CD4-positive, alpha-beta T cell treated with Interleukin-4 for 1 hour (primary cell): ENCODE measurements at regions not wholly inside any gene's neighbourhood (a gene's known extent, or its start where the extent isn't known, plus 50 kb on each side); places are given as distances from the start of the nearest gene placed in this dataset.
"Not testable (repeated sequence)": the region's sequence is repeated elsewhere in the genome, so short reads cannot be mapped to it uniquely, and the experiment has no call there.

Source experiments
- DNase-seq, 2 donors: peaks; one replicate each; pipeline ENCODE4 v3.0.0-alpha.2; 2020 to 2022

DNA sequence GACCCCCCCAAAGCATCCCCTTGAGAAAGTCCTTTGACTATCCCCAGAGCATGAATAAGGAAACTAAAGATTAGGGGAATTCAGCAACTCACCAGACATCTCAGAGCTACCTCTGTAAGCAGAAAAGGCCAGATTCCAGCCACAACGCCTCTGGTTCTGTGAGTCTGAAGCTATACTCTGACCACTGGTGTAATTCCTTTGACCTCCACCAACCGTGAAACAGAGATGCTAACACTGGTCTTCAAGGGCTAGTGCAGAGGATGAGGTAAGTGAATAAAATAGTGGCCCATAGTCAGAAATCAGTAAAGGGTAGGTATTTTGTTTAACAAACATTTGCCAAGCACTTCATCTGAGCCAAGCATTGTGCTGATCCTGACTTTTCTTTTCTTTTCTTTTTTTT is 353.4 kb downstream of the NPIPA8 start:
- DNase-seq: no peak

DNA sequence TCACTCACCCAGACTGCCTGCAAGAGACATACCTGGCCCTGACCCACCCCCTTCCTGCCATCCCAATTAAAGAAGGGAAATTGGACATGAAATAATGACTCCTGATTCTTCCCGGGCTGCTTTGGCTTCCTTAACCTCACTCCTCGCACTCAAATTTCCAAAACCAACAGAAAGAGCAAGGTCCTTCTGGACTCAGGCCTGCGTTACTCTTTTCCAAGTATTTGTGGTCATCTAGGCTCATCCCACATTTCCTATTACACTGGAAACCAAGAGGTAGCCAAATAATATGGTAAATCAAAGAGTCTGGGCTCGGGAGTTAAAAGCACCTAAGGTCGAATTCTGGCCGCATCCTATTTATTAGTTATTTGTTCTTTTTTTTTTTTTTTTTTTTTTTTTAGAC is 359.3 kb downstream of the NPIPA8 start:
- no peak for DNase-seq

DNA sequence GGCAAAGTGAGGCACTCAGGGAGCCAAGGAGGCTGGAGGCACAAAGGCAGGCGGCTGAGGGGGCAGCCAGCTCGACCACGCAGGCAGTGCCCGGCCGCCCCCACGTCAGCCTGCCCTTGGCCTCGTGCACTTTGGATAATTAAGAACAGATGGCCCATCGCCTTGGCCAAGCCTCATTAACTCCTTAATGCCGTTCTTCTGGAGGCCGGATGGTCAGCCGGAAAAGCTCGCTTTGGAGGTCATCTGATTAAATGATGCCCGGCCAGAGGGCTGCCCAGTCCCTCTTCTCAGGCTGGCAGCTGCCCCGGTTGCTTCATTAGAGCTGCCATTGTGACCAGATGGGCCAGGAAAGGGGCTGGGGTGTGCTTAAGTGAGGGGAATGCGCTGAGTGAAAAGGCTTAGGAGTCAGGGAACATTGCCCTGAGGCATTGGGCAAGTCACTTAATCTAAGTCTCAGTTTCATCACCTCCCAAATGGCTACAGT is 364.0 kb downstream of the NPIPA8 start:
- no peak for DNase-seq

DNA sequence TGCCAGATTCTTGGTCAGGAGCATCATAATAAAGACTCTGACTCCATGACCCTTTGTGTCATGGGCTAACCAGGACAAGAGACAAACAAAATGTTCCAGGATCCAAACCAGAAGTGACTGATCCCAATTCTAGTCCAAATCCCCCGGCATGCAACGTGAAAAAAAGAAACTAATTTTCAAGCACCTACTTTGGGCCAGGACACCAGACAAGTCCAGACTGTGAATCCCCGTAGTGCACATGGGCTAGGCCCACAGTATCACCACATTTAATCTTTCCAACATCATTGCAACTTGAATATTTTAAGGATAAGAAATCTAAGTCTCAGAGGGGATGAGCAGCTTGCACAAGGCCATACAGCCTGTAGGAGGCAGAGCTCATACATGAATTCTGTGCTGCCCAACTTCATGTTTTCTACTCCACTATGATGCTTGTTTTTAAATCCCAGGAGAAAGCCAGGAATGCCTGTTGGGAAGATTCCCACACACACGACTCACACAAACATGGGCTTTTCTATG is 365.7 kb downstream of the NPIPA8 start:
- no peak for DNase-seq

DNA sequence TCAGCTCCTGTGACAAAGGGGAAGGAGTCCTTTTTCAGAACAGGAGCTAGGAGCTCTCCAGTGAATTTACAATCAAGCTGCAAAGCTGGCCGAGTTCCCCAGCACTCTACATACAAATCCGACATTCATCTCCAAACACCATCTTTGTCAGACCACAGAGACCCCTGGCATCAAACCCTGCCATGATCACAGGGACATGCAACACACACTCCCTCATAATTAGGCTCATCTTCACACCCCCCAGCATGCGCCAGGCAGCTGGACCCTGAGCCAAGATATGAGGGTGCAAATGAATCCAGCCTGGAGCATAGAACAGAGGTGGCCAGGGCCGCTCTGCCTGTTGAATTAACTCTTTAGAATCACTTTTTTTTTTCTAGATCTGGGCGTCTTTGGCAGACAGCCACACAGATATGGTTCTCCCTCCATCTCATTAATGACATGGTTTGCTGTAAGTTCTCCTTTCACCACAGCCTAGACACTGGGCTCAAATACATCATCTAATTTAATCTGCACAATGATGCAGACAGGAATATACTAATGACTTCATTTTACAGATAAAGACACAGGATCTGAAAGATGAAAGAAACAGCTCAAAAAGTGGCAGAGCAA is 366.3 kb downstream of the NPIPA8 start:
- no peak for DNase-seq

DNA sequence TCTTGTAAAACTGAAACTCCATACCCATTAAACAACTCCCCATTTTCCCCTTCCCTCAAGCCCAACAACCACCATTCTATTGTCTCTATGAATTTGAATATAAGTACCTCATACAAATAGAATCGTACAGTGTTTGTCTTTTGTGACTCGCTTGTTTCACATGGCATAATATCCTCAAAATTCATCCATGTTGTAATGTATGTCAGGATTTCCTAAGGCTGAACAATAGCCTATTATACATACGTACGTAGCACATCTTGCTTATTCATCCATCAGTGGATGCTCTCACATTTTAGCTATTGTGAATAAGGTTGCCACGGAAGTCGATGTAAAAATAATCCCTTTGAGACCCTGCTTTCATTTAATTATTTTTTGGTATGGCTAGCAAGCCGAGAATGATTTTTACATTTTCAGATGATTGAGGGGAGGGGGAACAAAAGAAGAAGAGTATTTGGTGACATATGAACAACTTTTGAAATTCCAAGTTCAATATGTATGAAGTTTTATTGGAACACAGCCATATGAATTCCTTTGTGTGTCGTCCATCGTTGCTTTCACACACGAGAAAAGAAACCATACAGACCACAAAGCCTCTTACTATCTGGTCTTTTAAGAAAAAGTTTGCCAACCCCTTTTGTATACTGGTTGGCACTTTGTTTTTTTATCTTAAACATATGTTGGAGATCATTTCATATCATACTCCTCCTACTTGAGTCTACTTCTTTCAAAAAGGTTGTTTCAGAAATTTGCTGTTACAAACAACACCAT is 371.2 kb downstream of the NPIPA8 start:
- DNase-seq: no peak

DNA sequence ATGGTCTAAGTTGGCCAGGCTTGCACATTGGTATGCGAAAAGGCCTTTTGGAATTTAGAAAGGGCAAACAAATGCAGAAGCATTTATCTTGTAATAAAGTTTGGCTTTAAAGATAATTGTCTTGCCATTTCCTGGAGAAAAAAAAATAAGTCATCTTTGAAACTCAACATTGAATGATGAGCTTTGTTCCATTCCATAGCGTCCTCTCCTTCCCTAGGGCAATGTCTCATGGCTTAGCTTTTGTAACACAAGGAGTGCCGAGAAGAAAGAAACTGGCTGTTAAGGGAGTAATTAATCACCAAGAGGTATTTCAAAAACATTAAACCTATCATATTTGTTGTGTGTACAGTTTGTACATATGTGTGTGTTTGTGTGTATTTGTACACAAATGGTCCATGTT is 372.3 kb downstream of the NPIPA8 start:
- no peak for DNase-seq

DNA sequence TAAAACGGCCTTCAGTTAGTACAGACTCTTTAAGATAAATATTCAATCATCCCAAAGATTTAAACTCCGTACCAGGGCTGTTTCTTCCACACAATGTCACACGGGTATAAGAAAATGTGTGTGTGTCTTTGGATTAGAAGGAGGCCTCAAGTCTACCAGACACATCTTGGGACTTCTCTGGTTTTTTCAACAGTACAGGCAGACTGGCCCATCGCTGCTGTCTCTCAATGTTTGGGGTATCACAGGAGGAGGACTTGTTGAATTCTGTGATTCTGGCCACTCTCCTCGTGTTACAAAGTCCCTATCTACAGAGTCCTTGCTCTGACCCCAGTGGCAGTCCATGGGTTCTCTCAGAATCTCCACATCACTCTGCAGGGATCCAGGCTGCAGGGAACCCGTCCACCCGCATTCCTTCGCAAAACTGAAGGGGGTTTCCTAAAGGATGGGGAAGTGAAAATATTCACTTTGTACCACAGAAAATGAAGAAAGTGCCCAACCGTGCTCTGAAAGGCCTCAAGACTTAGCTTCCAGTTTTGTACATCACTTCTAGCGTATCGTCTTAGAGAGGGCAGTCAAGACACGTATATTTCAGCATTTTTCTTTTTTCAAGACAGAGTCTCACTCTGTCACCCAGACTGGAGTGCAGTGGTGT is 373.2 kb downstream of the NPIPA8 start:
- no peak for DNase-seq

DNA sequence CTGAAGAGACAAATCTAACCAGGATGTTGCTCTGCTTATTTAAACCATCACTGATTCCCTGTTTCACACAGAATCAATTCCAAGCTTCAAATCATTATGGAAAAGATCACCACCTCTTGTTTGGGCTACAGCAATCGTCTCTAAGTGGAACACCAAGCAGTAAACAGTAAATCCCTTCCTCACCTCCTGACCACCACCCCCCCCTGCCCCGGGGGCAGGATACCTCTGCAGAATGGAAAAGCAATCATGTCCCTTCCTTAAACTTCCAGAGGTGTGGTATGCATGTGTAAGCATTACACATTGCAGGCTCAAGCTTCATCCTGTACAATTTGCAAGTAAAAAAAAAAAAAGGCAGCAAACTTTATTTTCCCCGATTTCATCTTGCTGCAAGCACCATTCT is 373.8 kb downstream of the NPIPA8 start:
- no peak for DNase-seq

DNA sequence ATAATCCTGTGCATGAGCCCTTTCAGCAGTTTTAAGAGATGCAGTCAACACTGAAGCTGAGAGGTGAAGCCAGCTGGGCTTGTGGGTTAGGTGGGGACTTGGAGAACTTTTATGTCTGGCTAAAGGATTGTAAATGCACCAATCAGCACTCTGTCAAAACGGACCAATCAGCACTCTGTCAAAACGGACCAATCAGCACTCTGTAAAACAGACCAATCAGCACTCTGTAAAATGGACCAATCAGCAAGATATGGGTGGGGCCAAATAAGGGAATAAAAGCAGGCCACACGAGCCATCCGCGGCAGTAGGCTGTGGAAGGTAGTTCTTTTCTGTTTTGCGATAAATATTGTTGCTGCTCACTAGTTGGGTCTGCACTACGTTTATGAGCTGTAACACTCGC is 374.7 kb downstream of the NPIPA8 start:
- DNase-seq: not testable (repeated sequence)

DNA sequence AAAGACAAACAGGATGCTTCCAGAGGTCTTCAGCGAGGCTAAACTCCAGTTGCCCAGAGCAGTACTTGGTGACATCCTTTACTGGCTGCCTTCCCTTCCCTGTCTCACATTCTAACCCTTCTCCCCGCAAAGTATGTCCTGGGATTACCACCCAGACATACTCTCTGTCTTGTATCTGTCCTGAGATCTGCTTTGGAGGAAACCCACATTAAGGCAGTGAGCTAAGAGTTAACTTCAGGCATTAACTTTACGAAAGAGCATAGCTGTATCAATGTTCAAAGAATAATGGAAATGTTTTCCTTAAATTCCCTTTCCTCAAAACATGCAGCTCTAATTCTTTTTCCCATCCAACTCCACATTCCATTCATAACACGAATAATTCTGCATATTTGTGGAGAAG is 385.2 kb downstream of the NPIPA8 start:
- DNase-seq: no peak

DNA sequence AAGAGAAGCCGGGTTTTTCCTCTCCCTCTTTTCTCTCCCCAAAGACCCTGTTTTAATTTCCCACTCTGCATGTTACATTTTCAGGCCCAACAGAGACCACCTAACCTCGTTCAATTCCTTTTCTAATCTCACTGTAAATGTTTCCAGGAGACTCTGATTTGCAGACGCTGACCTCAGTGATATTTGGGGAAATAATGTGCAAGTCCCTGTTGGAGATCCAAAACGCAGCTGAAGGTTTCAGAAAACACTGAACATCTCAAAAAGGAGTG is 386.6 kb downstream of the NPIPA8 start:
- DNase-seq: no peak

DNA sequence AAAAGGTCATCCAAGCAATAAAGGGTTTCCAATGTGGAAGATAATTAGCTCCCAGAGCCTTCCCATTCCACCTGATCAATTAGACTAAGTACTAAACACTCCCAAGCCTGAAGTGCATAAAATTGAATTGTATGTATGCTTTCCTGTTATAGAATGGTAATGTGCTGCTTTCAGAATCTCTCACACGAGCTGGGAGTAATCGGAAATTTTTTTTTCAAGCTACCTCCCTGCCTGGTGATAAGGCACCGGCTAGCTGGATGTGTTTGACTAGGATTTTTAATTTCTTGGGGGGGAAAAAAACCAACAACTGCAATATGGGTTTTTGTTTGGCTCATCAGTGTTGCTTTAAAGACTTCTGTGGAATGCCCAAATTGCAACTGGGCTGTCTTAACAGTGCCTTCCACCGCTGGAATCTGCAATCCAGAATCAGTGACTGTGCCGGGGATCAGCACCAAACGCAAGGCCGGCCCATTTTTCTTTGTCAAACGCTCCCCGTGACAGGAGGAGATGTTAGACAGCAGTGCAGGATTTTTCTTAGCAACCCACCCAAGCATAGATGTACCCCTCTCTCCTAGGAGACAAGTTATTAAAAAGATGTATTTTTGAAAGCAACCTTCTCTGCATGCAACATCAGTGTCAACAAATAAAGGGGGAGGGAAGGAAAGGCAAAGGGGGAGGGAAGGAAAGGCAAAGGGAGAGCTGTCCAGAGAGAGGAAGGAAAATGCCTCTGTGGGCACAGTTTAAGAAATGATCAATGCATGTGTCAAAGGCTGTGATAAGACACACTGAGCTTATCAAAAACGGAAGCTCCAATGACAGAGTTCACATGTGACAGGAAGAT is 387.2 kb downstream of the NPIPA8 start:
- no peak for DNase-seq

DNA sequence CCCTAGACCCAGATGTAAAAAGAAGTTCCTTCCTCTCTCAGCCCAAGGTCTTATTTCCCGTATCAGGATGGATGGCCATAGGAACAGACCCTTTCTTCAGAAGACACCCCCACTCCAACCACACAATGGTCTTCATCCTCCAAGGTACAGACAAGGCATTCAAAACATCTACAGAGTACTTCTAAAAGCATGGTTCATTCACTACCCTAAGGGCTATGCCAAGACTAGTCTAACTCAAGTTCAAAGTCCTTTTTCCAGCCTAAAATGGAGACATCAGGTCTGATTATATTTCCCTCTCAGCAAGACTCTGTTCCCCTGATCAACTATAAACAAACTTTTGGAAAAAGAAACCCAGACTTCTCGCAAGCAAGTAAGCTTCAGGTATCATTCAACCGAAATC is 388.9 kb downstream of the NPIPA8 start:
- no peak for DNase-seq

DNA sequence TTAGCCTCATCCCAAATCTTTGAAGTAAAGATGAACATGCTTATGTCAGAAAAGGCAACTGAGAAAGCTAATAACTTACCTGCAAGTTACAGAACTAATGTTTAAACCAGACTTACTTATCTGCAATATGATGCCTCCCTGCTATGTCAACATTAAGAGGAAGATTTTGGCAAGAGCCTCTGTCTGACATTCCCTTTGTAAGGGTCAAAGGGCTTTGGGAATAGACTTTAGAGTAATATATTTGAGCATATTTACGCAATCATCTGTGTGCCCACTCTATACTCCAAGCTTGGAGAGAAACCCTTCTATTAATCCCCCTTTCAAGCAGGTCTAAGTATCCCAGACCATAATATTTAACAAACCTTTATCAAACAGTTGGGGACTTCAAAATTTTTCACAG is 389.4 kb downstream of the NPIPA8 start:
- no peak for DNase-seq

DNA sequence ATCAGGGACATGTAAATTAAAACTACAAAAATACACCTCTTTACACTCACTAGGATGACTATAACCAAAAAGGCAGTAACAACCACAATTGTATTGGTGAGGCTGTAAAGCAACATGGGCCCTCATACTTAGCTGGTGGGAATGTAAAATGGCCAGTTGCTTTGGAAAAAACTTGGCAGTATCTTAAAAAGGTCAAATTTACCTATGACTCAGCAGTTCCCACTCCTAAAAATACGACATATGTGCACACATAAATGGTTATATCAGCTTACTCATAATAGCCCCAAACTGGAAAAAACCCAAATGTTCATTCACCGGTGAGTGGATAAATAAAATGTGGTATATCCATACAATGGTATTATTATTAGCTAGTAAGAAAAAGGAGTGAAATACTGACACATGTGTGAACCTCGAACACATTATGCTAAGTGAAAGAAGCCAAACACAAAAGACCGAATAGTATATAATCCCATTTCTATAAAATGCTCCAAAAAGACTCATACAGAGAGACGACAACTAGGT is 391.4 kb downstream of the NPIPA8 start:
- DNase-seq: no peak

DNA sequence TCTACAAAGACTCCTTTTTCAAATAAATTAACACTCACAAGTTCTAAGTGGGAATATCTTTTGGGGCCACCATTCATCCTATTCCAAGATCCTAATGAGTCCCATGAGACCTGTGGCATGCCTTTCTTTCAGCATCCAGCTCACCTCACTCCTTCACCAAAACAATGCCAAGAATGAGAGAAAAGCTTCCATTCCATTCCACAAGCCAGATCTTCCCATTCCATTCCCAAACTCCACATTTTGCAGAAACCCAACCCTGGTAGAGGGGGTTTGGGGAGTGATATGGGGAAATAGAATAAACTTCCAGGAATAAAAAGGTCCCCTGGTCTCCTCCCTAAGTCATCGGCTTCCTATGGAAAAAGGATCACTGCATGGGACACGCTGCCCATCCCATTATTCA is 392.2 kb downstream of the NPIPA8 start:
- DNase-seq: no peak

DNA sequence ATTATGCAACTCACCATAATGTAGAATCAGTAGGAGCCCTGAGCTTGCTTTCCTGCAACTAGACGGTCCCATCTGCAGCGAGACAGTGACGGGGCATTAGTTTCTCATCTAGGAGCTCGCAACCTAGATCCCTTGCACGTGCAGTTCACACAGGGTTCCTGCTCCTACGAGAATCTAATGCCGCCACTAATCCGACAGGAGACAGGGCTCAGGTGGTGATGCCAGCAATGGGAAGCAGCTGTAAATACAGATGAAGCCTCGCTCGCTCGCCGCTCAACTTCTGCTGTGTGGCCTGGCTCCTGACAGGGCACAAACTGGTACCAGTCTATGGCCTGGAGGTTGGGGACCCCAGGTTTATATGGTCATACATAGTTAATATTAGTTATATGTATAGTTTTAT is 394.5 kb downstream of the NPIPA8 start:
- DNase-seq: no peak

DNA sequence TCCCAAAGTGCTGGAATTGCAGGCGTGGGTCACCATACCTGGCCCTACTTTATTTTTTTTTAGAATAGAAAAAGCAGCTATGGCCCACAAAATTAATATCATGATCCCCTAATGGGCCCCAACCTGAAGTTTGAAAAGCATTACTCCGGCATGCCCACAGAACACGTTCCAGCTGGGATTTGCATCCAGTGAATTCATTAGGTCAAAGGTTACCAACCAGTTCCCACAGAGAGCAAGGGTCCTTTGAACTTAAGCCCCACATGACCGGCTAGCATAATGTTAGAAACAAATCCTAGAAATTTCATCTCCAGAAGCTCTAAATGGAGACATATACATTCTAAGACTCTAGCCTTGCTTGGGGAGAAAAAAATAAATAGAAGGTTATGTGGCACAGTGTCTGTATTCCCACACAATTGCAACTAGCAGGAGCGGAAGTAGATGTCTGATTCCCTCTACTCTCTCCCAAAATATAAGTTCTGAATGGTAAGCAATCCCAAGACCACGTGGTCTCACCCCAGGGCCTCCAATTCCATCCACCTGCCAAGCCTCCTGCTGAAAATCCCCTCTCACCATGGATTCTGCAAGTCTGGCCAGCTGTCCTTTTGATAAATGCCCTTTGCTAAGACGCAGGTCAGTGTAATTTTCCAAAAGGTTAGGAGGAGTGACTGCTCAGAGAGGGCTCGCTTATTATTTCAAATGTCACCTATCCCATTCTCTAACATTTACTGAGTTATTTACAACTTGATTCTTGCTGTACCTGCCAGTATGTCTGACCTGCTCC is 395.8 kb downstream of the NPIPA8 start:
- DNase-seq: no peak

DNA sequence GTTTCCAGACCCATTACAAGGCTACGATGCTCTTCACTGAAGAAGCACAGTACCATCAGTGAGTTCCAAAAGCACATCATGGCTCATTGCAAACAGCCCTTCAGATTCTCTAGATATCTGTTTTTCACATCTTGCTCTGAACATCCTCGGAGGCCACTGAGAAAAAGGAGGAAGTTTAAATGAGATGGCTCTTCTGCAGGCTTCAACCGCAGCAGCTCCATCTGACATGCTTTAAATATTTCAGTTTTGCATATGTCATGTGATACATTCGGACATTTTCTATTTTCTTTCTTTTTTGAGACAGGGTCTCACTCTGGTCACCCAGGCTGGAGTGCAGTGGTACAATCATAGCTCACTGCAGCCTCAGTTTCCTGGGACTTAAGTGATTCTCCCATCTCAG is 396.8 kb downstream of the NPIPA8 start:
- no peak for DNase-seq

DNA sequence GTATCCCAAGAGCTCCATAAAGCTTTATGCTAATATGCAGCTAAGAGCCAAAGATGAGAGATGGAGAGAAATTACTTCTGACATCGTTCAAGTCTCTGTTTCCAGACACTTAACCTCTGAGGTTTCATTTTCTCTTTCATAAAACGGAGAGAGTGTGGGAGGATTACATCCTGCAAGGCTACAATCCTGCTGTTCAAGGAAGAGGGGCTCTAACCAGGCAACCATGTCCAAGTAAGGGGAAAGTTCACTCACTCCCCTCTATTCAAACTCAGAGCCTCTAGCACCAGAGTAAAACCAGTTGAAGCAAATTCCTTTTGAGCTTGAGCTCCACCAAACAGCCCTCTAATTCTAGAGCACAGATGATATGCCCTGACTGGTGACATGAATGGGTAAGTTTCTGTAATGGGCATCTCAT is 397.4 kb downstream of the NPIPA8 start:
- DNase-seq: no peak

DNA sequence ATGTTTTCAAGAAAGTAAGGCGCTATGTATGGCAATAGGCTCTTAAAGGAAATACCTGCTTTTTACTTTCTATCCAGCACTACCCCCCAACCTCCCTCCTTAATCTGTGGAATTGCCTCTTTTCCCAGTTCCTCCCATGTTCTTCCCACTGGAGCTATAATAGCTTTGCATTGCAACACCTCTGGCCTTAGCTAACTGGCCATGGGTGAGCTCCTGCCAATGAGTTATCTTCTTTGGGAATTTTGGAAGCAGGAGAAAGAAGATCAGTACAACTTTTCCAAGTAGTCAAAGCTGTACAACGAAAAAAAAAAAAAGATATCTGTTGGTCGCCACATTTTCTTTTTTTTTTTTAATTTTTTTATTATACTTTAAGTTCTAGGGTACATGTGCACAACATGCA is 398.0 kb downstream of the NPIPA8 start:
- DNase-seq: no peak
